Middle frontal gyrus (tissue), 1 donor: ENCODE measurements at regions not wholly inside any gene's neighbourhood (a gene's known extent, or its start where the extent isn't known, plus 50 kb on each side); places are given as distances from the start of the nearest gene placed in this dataset.

Experiments used
- DNase-seq: peaks from one replicate; pipeline ENCODE4 v3.0.0-alpha.2; 2015; ENCODE audit warnings: low spot score; ENCODE audit errors: extremely low spot score

- no peak for DNase-seq
Measured at GRCh38 chr7:137172105-137172590, 171.4 kb downstream of the PTN start.

- DNase-seq: peak; percentile 20
Measured at GRCh38 chr7:137169282-137169698, 174.2 kb downstream of the PTN start.

GRCh38 chr7:137167609-137168008 lies 175.9 kb downstream of the PTN start:
- DNase-seq: no peak

- no peak for DNase-seq
Measured at GRCh38 chr7:137166363-137166762, 177.2 kb downstream of the PTN start.

GRCh38 chr7:137165786-137166185 lies 177.7 kb downstream of the PTN start:
- DNase-seq: no peak

- DNase-seq: no peak
Measured at GRCh38 chr7:137165241-137165640, 178.3 kb downstream of the PTN start.

- no peak for DNase-seq
Measured at GRCh38 chr7:137164251-137164650, 179.3 kb downstream of the PTN start.

GRCh38 chr7:137160236-137160635 lies 183.3 kb downstream of the PTN start:
- no peak for DNase-seq

GRCh38 chr7:137157256-137157655 lies 186.3 kb downstream of the PTN start:
- no peak for DNase-seq

- no peak for DNase-seq
Measured at GRCh38 chr7:137151690-137152052, 191.9 kb downstream of the PTN start.

GRCh38 chr7:137151041-137151689 lies 192.4 kb downstream of the PTN start:
- DNase-seq: no peak

- DNase-seq: no peak
Measured at GRCh38 chr7:137147338-137147720, 196.2 kb downstream of the PTN start.

GRCh38 chr7:137146552-137147337 lies 196.8 kb downstream of the PTN start:
- DNase-seq: no peak

GRCh38 chr7:137146012-137146455 lies 197.5 kb downstream of the PTN start:
- DNase-seq: no peak

- no peak for DNase-seq
Measured at GRCh38 chr7:137142376-137142775, 201.2 kb downstream of the PTN start.

GRCh38 chr7:137135654-137136350 lies 207.7 kb downstream of the PTN start:
- DNase-seq: no peak

GRCh38 chr7:137130751-137131158 lies 212.8 kb downstream of the PTN start:
- no peak for DNase-seq

- no peak for DNase-seq
Measured at GRCh38 chr7:137129025-137129424, 214.5 kb downstream of the PTN start.

GRCh38 chr7:137127806-137128205 lies 215.7 kb downstream of the PTN start:
- no peak for DNase-seq

- DNase-seq: no peak
Measured at GRCh38 chr7:137127058-137127457, 216.5 kb downstream of the PTN start.

- no peak for DNase-seq
Measured at GRCh38 chr7:137122145-137122544, 221.4 kb downstream of the PTN start.

- no peak for DNase-seq
Measured at GRCh38 chr7:137120690-137121089, 222.8 kb downstream of the PTN start.
